Activated T-helper 2 cell treated with anti-CD3 and anti-CD28 coated beads, Interferon-gamma antibody, Interleukin-2, Interleukin-4, amounts not matched to agents 10 μg/mL and 5 μg/mL and 100 μg/mL, durations not matched to agents 14 hours and 24 hours and 36 hours (primary cell): ENCODE measurements at regions not wholly inside any gene's neighbourhood (a gene's known extent, or its start where the extent isn't known, plus 50 kb on each side); places are given as distances from the start of the nearest gene placed in this dataset.
"Not testable (repeated sequence)": the region's sequence is repeated elsewhere in the genome, so short reads cannot be mapped to it uniquely, and the experiment has no call there.

Source experiments
- DNase-seq: peaks from one replicate; pipeline ENCODE4 v3.0.0; 2021; ENCODE audit warnings: low spot score
- H3K27ac Mint-ChIP-seq: one replicate; pipeline ENCODE4 v1.8.0; 2021; ENCODE audit warnings: mixed read lengths
- H3K27me3 Mint-ChIP-seq: one replicate; pipeline ENCODE4 v1.8.0; 2021; ENCODE audit warnings: low read depth, mixed read lengths
- H3K36me3 Mint-ChIP-seq: one replicate; pipeline ENCODE4 v1.8.0; 2021; ENCODE audit warnings: low read depth, mixed read lengths
- H3K4me1 Mint-ChIP-seq: one replicate; pipeline ENCODE4 v1.8.0; 2021; ENCODE audit warnings: low read depth, mixed read lengths
- H3K4me3 Mint-ChIP-seq: one replicate; pipeline ENCODE4 v1.8.0; 2021; ENCODE audit warnings: low read depth, mild to moderate bottlenecking, moderate library complexity, mixed read lengths
- H3K9me3 Mint-ChIP-seq: one replicate; pipeline ENCODE4 v1.8.0; 2021; ENCODE audit warnings: mixed read lengths
- intact Hi-C: fragments of 100-400 bp; cut with micrococcal nuclease; formaldehyde crosslinking; loops from one replicate; pipeline ENCODE4 v1.15.1; 2023

DNA sequence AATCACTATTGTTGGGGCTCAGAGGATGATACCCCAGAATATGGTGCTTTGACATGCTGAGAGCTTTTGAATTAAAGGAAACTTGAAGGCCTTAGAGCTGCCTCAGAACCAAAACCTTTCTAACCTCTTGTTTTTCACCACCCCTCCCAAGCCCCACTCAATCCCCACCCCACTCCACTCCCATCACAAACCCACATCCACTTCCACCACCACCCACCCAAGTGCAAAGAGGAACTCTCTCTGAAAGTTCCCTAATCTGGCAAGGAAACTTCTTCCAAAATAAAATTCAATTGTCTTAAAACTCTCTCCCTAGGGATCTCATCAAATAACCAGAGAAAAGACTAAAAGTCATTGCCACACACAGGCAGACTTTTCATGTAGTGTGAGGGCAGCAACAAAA, 301.2 kb upstream of the ARHGEF26 start:
- DNase-seq = no peak
- Mint-ChIP-seq H3K36me3 (no peaks in the 10 kb centered on the region), H3K4me3 (no peak overlapping the region), H3K27me3 (no peaks in the 10 kb centered on the region), H3K4me1 (no peaks in the 10 kb centered on the region), H3K9me3 (no peaks in the 10 kb centered on the region), H3K27ac (no peak overlapping the region)
- intact Hi-C loops = no loop called here

DNA sequence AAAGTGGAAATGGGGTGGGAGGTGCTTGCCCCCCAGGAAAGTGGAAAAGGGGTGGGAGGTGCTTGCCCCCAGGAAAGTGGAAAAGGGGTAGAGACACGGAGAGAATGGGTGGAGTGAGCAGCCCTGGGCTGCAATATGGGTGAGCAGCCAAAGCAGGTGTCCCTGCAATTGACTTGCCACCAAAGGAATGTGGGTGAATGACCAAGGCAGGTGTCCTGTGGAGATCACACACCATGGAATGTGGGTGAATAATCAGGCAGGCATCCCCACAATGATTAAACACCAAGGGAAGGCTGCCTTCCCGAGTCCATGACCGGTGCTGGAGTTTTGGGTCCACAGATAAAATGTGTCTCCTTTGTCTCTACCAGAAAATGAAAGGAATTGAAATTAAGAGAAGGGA, 292.8 kb upstream of the ARHGEF26 start:
- intact Hi-C loops, H3K4me1 Mint-ChIP-seq, H3K27me3 Mint-ChIP-seq, H3K36me3 Mint-ChIP-seq, H3K4me3 Mint-ChIP-seq, H3K9me3 Mint-ChIP-seq, DNase-seq, H3K27ac Mint-ChIP-seq: not testable (repeated sequence)

DNA sequence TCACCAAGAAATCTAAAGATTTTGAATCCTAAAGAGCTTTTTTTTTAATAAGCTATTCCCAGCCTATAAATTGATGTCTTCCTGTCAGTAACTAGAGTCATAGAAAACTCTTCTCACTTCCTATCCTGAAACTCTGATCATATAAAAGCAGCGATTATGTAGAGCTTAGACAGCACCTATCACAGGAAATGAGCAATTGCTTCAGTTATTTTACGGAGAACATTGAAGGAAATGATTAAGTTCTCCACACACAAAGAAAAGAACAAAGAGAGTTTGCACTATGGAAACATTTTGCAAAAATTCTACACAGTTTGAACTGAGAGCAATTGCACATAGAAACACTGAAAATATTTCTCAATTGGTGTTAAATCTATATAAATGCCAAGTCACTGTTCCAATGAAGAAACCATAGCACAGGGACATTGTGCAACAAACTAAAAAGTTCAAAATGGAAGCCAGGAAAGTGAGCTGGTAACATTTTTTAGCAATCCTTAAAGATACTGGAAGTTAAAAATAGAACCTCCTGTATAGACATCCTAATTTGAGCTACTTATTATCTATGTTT, 291.5 kb upstream of the ARHGEF26 start:
- Mint-ChIP-seq H3K27ac (no peak overlapping the region), H3K36me3 (no peaks in the 10 kb centered on the region), H3K4me1 (peaks cover 2% of the 10 kb centered on the region), H3K27me3 (no peaks in the 10 kb centered on the region), H3K9me3 (no peaks in the 10 kb centered on the region), H3K4me3 (no peak overlapping the region)
- intact Hi-C loops = no loop called here
- DNase-seq = no peak

DNA sequence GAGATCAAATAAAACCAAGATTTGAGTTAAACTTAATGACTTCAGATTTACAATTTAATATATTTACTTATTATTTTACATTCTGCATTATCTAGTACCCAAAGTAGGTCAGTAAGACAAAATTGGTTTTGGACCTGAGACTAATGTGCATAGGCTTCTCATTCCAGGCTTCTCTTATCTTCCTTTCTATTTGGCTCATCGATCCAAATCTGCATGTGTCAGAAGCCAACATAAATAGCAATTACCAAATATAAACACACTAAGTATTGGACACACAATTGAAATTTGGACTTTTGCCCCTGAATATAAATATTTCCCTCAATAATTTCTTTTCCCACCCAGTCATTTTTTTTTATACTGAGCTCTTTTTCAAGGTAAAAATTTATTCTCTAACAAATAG, 290.6 kb upstream of the ARHGEF26 start:
- no peak for DNase-seq
- intact Hi-C loops = no loop called here
- no peak overlapping the region for H3K4me3 Mint-ChIP-seq
- H3K9me3 Mint-ChIP-seq = no peaks in the 10 kb centered on the region
- H3K27ac Mint-ChIP-seq = no peak overlapping the region
- no peaks in the 10 kb centered on the region for H3K36me3 Mint-ChIP-seq
- peaks cover 2% of the 10 kb centered on the region for H3K4me1 Mint-ChIP-seq
- no peaks in the 10 kb centered on the region for H3K27me3 Mint-ChIP-seq

DNA sequence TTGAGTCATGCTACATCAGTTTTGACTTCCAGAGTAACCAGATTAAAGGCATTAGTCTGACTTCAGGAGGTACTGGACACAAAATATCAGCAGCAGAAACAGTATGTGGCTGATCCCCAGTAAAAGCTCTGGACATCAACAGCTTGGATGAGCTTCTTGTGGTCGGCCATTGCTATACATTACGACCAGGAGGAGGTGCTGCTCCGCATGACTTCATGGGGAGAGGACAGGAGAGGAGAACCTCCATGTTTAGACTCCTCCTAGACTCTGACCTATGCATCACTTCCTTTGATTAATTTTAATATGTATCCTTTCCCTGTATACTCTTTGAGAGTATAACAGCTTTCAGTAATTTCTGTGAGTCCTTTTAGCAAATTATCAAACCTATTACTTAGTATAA, 285.6 kb upstream of the ARHGEF26 start:
- no peak for DNase-seq

DNA sequence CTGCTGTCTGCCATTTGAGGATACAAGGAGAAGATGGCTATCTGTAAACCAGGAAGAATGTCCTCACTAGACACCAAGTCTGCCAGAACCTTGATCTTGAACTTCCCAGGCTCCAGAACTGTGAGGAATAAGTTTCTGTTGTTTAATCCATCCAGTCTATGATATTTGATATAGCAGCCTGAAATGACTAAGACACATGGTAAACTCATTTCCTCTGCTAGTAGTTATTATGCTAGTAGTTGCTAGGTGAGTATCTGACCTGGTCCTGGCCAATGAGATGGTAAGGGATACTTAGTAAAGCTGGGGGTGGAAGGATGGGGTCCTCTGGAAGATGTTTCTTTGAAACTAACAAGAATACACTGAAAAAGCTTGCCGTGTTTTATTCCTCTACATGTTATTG, 280.7 kb upstream of the ARHGEF26 start:
- intact Hi-C loops = no loop called here
- H3K4me3 Mint-ChIP-seq = no peak overlapping the region
- no peak overlapping the region for H3K27ac Mint-ChIP-seq
- no peak for DNase-seq
- no peaks in the 10 kb centered on the region for H3K36me3 Mint-ChIP-seq
- no peaks in the 10 kb centered on the region for H3K4me1 Mint-ChIP-seq
- peaks cover 3% of the 10 kb centered on the region for H3K9me3 Mint-ChIP-seq
- H3K27me3 Mint-ChIP-seq = peaks cover 1% of the 10 kb centered on the region

More for the DNA sequence above, 285.6 kb upstream of the ARHGEF26 start:
- H3K4me1 Mint-ChIP-seq = no peaks in the 10 kb centered on the region
- H3K4me3 Mint-ChIP-seq = no peak overlapping the region
- H3K36me3 Mint-ChIP-seq = no peaks in the 10 kb centered on the region
- intact Hi-C loops = no loop called here
- H3K9me3 Mint-ChIP-seq = no peaks in the 10 kb centered on the region
- no peak overlapping the region for H3K27ac Mint-ChIP-seq
- H3K27me3 Mint-ChIP-seq = peaks cover 1% of the 10 kb centered on the region

DNA sequence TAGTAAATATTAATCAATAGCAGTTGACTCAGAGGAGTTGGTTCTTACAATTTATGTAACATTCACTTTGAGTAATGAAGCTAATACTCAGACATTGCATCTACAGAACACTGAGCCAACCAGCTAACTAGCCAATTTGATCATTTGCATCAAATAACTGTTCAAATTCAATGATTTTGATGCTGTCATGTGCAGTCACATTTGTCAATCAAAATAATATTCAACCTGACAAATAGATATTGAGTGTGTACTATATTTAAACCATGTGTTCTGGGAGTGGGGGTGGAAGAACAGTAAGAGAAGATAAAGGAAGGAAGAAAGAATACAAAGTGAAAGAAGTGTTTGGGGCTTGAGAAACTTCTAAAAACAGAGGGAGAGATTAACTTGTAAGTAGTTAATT, 277.2 kb upstream of the ARHGEF26 start:
- no peaks in the 10 kb centered on the region for H3K27me3 Mint-ChIP-seq
- no peak overlapping the region for H3K4me3 Mint-ChIP-seq
- no peaks in the 10 kb centered on the region for H3K36me3 Mint-ChIP-seq
- no peak for DNase-seq
- no peaks in the 10 kb centered on the region for H3K4me1 Mint-ChIP-seq
- H3K9me3 Mint-ChIP-seq = peaks cover 3% of the 10 kb centered on the region
- no peak overlapping the region for H3K27ac Mint-ChIP-seq
- intact Hi-C loops = no loop called here

DNA sequence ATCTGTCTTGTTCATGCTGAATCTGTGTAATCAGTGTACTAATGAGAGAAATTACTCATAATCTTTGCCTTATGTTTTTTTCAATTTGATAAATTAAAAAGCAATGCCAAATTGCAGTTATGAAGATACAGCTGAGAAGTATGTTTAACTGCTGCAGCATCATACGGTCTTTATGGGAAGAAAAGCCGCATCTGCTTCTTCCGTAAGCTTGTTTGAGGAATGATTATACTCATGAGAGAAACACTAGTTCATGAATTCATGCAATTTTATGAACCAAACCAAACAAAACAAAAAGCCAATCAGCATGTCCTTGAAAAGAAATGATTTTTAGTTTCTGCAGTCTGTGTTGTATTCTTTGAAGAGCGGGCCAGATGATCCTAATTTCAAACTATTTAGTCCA, 275.9 kb upstream of the ARHGEF26 start:
- Mint-ChIP-seq H3K4me3 (no peak overlapping the region), H3K9me3 (peaks cover 3% of the 10 kb centered on the region), H3K36me3 (no peaks in the 10 kb centered on the region), H3K27ac (no peak overlapping the region), H3K27me3 (peaks cover 2% of the 10 kb centered on the region), H3K4me1 (no peaks in the 10 kb centered on the region)
- intact Hi-C loops = no loop called here
- DNase-seq = no peak

DNA sequence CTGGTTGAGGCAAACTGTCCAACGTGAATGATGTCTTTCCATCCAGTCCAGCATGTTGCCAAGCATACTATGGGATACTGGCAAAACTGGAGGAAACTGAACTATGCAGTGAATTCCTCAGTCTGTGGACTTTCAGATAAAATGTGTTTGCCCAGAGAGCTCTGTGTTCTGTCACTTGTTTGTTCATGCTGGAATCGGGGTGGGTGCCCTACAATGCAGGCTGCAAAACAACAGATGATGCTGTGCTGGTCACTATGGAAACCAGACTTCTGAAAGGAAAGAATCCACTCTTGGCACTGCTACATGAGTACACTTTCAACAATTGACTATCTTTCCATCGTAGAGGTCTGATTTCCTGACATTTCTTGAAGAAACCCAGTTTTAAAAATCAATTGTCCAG, 272.5 kb upstream of the ARHGEF26 start:
- H3K9me3 Mint-ChIP-seq = no peaks in the 10 kb centered on the region
- no peak for DNase-seq
- no peak overlapping the region for H3K27ac Mint-ChIP-seq
- peaks cover 2% of the 10 kb centered on the region for H3K27me3 Mint-ChIP-seq
- no peaks in the 10 kb centered on the region for H3K36me3 Mint-ChIP-seq
- no peak overlapping the region for H3K4me3 Mint-ChIP-seq
- H3K4me1 Mint-ChIP-seq = no peaks in the 10 kb centered on the region
- intact Hi-C loops = no loop called here

DNA sequence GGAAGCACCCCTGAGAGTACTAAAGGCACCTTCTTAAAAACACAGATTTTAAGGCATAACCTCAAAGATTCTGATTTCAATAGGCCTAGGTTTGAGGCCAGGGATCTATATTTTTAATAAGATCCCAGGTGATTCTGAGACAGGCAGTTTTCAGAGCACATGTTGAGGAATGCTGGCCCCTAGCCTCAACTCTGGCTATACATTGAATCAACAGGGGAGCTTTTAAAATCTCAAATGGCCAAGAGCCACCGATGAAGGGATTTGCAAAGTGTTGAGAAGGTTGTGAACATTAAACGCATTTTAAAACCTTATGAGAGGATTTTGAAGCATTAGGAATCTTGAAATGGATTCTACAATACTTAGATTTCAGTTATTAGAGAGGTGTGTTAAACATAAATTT, 268.8 kb upstream of the ARHGEF26 start:
- H3K9me3 Mint-ChIP-seq = no peaks in the 10 kb centered on the region
- no peaks in the 10 kb centered on the region for H3K36me3 Mint-ChIP-seq
- H3K4me1 Mint-ChIP-seq = no peaks in the 10 kb centered on the region
- peaks cover 2% of the 10 kb centered on the region for H3K27me3 Mint-ChIP-seq
- no peak for DNase-seq
- intact Hi-C loops = no loop called here
- no peak overlapping the region for H3K4me3 Mint-ChIP-seq
- H3K27ac Mint-ChIP-seq = no peak overlapping the region

DNA sequence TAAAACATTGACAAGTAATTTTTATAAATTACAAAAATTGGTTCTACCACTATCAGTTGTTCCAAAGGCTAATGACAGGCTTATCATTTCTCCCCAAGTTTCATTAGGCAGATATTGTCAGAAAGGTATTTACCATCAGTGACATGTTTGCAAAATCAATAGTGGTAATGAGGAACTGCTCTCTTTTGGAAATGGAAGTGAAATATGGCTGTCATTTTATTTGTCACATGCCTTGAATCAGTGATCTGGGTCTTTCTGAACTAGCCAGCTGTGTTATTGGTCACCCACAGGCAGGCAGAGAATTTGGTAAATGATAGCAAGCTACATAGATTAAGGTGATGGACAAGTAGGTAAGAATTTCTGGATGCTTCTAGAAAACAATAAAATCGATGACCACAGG, 268.0 kb upstream of the ARHGEF26 start:
- H3K4me1 Mint-ChIP-seq = no peaks in the 10 kb centered on the region
- no peaks in the 10 kb centered on the region for H3K36me3 Mint-ChIP-seq
- no peaks in the 10 kb centered on the region for H3K9me3 Mint-ChIP-seq
- H3K27me3 Mint-ChIP-seq = peaks cover 2% of the 10 kb centered on the region
- intact Hi-C loops = no loop called here
- DNase-seq = no peak
- H3K27ac Mint-ChIP-seq = no peak overlapping the region
- no peak overlapping the region for H3K4me3 Mint-ChIP-seq

DNA sequence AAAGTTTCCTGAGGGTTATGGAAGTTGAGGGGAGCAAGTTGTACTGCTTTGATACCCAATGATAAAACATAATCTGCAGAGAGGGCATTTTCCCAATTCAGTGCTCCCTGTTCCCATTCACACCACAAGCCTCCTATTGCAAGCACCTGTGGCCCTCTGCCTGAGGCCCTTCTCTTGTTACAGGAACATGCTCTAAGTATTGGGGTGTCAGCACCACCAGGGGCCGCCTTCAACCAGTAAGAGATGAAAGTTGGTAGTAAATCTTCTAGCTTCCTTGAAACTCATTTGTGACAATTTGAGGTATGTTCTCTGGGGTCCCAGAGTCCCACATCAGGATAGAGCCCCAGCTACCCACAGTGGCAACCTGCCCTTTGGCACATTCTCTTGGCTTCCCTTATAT, 265.4 kb upstream of the ARHGEF26 start:
- H3K27me3 Mint-ChIP-seq = no peaks in the 10 kb centered on the region
- no peak overlapping the region for H3K4me3 Mint-ChIP-seq
- no peaks in the 10 kb centered on the region for H3K4me1 Mint-ChIP-seq
- H3K36me3 Mint-ChIP-seq = no peaks in the 10 kb centered on the region
- intact Hi-C loops = no loop called here
- H3K27ac Mint-ChIP-seq = no peak overlapping the region
- DNase-seq = no peak
- H3K9me3 Mint-ChIP-seq = no peaks in the 10 kb centered on the region

DNA sequence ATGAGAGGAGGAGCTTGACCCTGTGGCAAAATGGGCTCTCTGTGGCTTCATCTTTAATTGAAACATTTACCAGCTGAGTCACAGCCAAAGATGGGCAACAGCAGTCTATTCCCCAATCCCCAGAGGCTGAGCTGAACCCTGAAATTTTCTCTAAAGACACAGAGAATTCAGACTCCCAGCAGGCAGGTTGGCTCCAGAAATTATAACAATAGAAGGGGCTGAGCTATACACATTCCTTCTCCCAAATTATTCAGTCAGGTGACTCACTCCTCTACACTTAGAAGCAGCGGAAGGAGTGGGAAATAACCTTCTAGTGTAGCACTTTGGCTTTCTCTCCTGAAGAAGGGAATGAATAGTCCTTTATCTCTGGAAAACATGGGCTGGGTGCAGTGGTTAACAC, 264.3 kb upstream of the ARHGEF26 start:
- no peak overlapping the region for H3K27ac Mint-ChIP-seq
- H3K27me3 Mint-ChIP-seq = no peaks in the 10 kb centered on the region
- H3K9me3 Mint-ChIP-seq = no peaks in the 10 kb centered on the region
- no peak overlapping the region for H3K4me3 Mint-ChIP-seq
- intact Hi-C loops = no loop called here
- no peaks in the 10 kb centered on the region for H3K4me1 Mint-ChIP-seq
- no peak for DNase-seq
- no peaks in the 10 kb centered on the region for H3K36me3 Mint-ChIP-seq

DNA sequence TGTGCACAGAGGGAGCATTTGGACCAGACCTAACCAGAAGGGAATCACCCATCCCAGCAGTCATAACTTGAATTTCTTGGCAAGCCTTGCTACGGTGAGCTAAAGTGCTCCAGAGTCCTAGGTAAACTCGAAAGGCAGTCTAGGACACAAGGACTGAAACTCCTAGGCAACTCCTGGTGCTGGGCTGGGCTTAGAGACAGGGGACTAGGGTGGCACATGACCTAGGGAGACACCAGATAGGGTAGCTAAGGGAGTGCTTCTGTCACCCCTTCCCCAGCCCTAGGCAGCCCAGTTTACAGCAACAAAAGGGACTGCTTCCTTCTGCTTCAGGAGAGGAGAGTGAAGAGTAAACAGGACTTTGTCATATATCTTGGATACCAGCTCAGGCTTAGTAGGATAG, 256.4 kb upstream of the ARHGEF26 start:
- H3K27ac Mint-ChIP-seq = no peak overlapping the region
- H3K36me3 Mint-ChIP-seq = no peaks in the 10 kb centered on the region
- intact Hi-C loops = no loop called here

More for the DNA sequence above, 256.4 kb upstream of the ARHGEF26 start:
- Mint-ChIP-seq H3K4me3 (no peak overlapping the region), H3K27me3 (no peaks in the 10 kb centered on the region), H3K4me1 (no peaks in the 10 kb centered on the region), H3K9me3 (no peaks in the 10 kb centered on the region)
- no peak for DNase-seq
